ENCODE measurements at regions not wholly inside any gene's neighbourhood (a gene's known extent, or its start where the extent isn't known, plus 50 kb on each side); places are given as distances from the start of the nearest gene placed in this dataset.

GRCh38 chr16:49022351-49022963 is 259.2 kb downstream of the CBLN1 start:
- no peaks in the 10 kb centered on the region for H3K9me3 ChIP-seq (ENCODE audit: control insufficient read depth, insufficient read depth, low read depth, low read length)
- H3K4me3 ChIP-seq (replicated peaks in 1 of 4; ENCODE audit: control extremely low read depth in 1 of 4, insufficient read depth in 1 of 4, low read depth in 3 of 4, low read length in 4 of 4), result no peak overlapping the region
- H3K9ac ChIP-seq (ENCODE audit: insufficient read depth, low read length), result no peak overlapping the region
- H4K20me1 ChIP-seq (ENCODE audit: control insufficient read depth, extremely low read depth, insufficient read depth, low read length), result no peaks in the 10 kb centered on the region
- no peaks in the 10 kb centered on the region for H3K27me3 ChIP-seq (ENCODE audit: control insufficient read depth, insufficient read depth, low read length)
- H3K36me3 ChIP-seq (ENCODE audit: control insufficient read depth, insufficient read depth, low read length), result no peaks in the 10 kb centered on the region
- no peak for TF ChIP-seq EZH2 (IDR thresholded peaks at IDR 0.05; ENCODE audit: low read length, missing control alignments)
- TF ChIP-seq CTCF (conservative IDR thresholded peaks at IDR 0.05 in 1 of 2, IDR thresholded peaks at IDR 0.05 in 1 of 2; ENCODE audit: low read depth in 1 of 2, low read length in 2 of 2), result no peak
- H2AFZ ChIP-seq (ENCODE audit: low read length), result no peak overlapping the region
- no peaks in the 10 kb centered on the region for H3K79me2 ChIP-seq (ENCODE audit: control insufficient read depth, insufficient read depth, low read length)
- H3K27ac ChIP-seq (ENCODE audit: insufficient read depth, low read length), result no peak overlapping the region
- no peak overlapping the region for H3K4me2 ChIP-seq (ENCODE audit: extremely low read depth, insufficient read depth, low read length)
- peak in 1 of 2 donors; percentile 16 for DNase-seq (ENCODE audit: low read depth in 2 of 2)
- no peaks in the 10 kb centered on the region for H3K4me1 ChIP-seq (ENCODE audit: control insufficient read depth, extremely low read depth, insufficient read depth, low read length)

GRCh38 chr16:49021136-49021535 is 260.5 kb downstream of the CBLN1 start:
- Histone ChIP-seq H3K4me3 (replicated peaks in 1 of 4; ENCODE audit: control extremely low read depth in 1 of 4, insufficient read depth in 1 of 4, low read depth in 3 of 4, low read length in 4 of 4) (no peak overlapping the region), H2AFZ (ENCODE audit: low read length) (no peak overlapping the region), H3K4me1 (ENCODE audit: control insufficient read depth, extremely low read depth, insufficient read depth, low read length) (no peaks in the 10 kb centered on the region), H3K9me3 (ENCODE audit: control insufficient read depth, insufficient read depth, low read depth, low read length) (no peaks in the 10 kb centered on the region), H3K4me2 (ENCODE audit: extremely low read depth, insufficient read depth, low read length) (no peak overlapping the region), H3K27me3 (ENCODE audit: control insufficient read depth, insufficient read depth, low read length) (no peaks in the 10 kb centered on the region), H3K9ac (ENCODE audit: insufficient read depth, low read length) (no peak overlapping the region), H3K36me3 (ENCODE audit: control insufficient read depth, insufficient read depth, low read length) (no peaks in the 10 kb centered on the region), H3K79me2 (ENCODE audit: control insufficient read depth, insufficient read depth, low read length) (no peaks in the 10 kb centered on the region), H3K27ac (ENCODE audit: insufficient read depth, low read length) (no peak overlapping the region), H4K20me1 (ENCODE audit: control insufficient read depth, extremely low read depth, insufficient read depth, low read length) (no peaks in the 10 kb centered on the region)
- TF ChIP-seq EZH2 (IDR thresholded peaks at IDR 0.05; ENCODE audit: low read length, missing control alignments) (no peak), CTCF (conservative IDR thresholded peaks at IDR 0.05 in 1 of 2, IDR thresholded peaks at IDR 0.05 in 1 of 2; ENCODE audit: low read depth in 1 of 2, low read length in 2 of 2) (no peak)
- peak; percentile 47 to 88 for DNase-seq (ENCODE audit: low read depth in 2 of 2)

- H3K4me3 ChIP-seq (replicated peaks in 1 of 4; ENCODE audit: control extremely low read depth in 1 of 4, insufficient read depth in 1 of 4, low read depth in 3 of 4, low read length in 4 of 4), result no peak overlapping the region
- no peak overlapping the region for H3K27ac ChIP-seq (ENCODE audit: insufficient read depth, low read length)
- H3K4me2 ChIP-seq (ENCODE audit: extremely low read depth, insufficient read depth, low read length), result no peak overlapping the region
- no peaks in the 10 kb centered on the region for H3K36me3 ChIP-seq (ENCODE audit: control insufficient read depth, insufficient read depth, low read length)
- no peaks in the 10 kb centered on the region for H3K4me1 ChIP-seq (ENCODE audit: control insufficient read depth, extremely low read depth, insufficient read depth, low read length)
- H4K20me1 ChIP-seq (ENCODE audit: control insufficient read depth, extremely low read depth, insufficient read depth, low read length), result no peaks in the 10 kb centered on the region
- H3K79me2 ChIP-seq (ENCODE audit: control insufficient read depth, insufficient read depth, low read length), result no peaks in the 10 kb centered on the region
- no peaks in the 10 kb centered on the region for H3K9me3 ChIP-seq (ENCODE audit: control insufficient read depth, insufficient read depth, low read depth, low read length)
- no peaks in the 10 kb centered on the region for H3K27me3 ChIP-seq (ENCODE audit: control insufficient read depth, insufficient read depth, low read length)
- no peak overlapping the region for H2AFZ ChIP-seq (ENCODE audit: low read length)
- DNase-seq (ENCODE audit: low read depth in 2 of 2), result no peak
- TF ChIP-seq CTCF (conservative IDR thresholded peaks at IDR 0.05 in 1 of 2, IDR thresholded peaks at IDR 0.05 in 1 of 2; ENCODE audit: low read depth in 1 of 2, low read length in 2 of 2) (no peak), EZH2 (IDR thresholded peaks at IDR 0.05; ENCODE audit: low read length, missing control alignments) (no peak)
- no peak overlapping the region for H3K9ac ChIP-seq (ENCODE audit: insufficient read depth, low read length)
Measured at GRCh38 chr16:49020436-49020835, 261.2 kb downstream of the CBLN1 start.

Data from fibroblast of lung (primary cell).